Suprapubic skin (tissue), 4 donors: ENCODE measurements at regions not wholly inside any gene's neighbourhood (a gene's known extent, or its start where the extent isn't known, plus 50 kb on each side); places are given as distances from the start of the nearest gene placed in this dataset.

Experiments used
- EP300 ChIP-seq: sonication (generic); formaldehyde crosslinking; IDR thresholded peaks from one replicate; pipeline ENCODE4 v1.6.1; 2017; ENCODE audit warnings: antibody characterized with exemption
- POLR2A ChIP-seq, 2 donors: fragments of 450-650 bp; IDR thresholded peaks; one replicate each; pipeline ENCODE4 v1.6.1; 2017; ENCODE audit warnings: antibody characterized with exemption in 2 of 2, mild to moderate bottlenecking in 2 of 2, moderate library complexity in 2 of 2
- POLR2AphosphoS5 ChIP-seq, 3 donors: sonication (generic); formaldehyde crosslinking; IDR thresholded peaks; one replicate each; pipeline ENCODE4 v1.6.1; 2017; ENCODE audit warnings: antibody characterized with exemption in 3 of 3
- TF ChIP-seq, protein P1 (sequence below), 2 donors: fragments of 200-600 bp in 1 of 2; fragments of 450-650 bp in 1 of 2; sonication (generic) in 1 of 2; IDR thresholded peaks; one replicate each; pipeline ENCODE4 v1.5.1; 2016 to 2019; ENCODE audit warnings: antibody characterized with exemption in 2 of 2, mild to moderate bottlenecking in 1 of 2, moderate library complexity in 1 of 2

DNA sequence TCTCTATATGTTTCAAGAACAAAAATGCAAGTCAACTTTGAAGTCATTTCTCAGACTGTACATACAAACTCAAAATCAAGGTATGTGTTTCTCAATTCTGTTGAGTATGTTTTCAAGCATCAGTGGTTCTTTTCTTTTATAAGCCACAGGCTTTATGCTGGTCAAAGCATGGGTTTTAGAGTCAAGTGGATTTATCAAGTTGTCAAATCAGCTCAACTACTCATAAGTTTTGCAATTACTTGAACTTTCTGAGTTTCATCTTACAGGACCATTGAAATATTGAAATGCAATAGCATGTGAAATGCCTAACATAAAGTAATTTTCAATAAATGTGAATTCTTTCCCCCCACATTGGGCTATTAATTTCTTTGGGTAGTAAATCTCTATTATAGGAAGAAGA lies 239.9 kb upstream of the DKK2 start:
- no peak for TF ChIP-seq POLR2A (IDR thresholded peaks at IDR 0.05)
- TF ChIP-seq EP300 = no peak
- TF ChIP-seq, protein P1, sequence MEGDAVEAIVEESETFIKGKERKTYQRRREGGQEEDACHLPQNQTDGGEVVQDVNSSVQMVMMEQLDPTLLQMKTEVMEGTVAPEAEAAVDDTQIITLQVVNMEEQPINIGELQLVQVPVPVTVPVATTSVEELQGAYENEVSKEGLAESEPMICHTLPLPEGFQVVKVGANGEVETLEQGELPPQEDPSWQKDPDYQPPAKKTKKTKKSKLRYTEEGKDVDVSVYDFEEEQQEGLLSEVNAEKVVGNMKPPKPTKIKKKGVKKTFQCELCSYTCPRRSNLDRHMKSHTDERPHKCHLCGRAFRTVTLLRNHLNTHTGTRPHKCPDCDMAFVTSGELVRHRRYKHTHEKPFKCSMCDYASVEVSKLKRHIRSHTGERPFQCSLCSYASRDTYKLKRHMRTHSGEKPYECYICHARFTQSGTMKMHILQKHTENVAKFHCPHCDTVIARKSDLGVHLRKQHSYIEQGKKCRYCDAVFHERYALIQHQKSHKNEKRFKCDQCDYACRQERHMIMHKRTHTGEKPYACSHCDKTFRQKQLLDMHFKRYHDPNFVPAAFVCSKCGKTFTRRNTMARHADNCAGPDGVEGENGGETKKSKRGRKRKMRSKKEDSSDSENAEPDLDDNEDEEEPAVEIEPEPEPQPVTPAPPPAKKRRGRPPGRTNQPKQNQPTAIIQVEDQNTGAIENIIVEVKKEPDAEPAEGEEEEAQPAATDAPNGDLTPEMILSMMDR (IDR thresholded peaks at IDR 0.05) = no peak
- TF ChIP-seq POLR2AphosphoS5 (IDR thresholded peaks at IDR 0.05) = no peak
